ENCODE measurements at regions not wholly inside any gene's neighbourhood (a gene's known extent, or its start where the extent isn't known, plus 50 kb on each side); places are given as distances from the start of the nearest gene placed in this dataset.

DNA sequence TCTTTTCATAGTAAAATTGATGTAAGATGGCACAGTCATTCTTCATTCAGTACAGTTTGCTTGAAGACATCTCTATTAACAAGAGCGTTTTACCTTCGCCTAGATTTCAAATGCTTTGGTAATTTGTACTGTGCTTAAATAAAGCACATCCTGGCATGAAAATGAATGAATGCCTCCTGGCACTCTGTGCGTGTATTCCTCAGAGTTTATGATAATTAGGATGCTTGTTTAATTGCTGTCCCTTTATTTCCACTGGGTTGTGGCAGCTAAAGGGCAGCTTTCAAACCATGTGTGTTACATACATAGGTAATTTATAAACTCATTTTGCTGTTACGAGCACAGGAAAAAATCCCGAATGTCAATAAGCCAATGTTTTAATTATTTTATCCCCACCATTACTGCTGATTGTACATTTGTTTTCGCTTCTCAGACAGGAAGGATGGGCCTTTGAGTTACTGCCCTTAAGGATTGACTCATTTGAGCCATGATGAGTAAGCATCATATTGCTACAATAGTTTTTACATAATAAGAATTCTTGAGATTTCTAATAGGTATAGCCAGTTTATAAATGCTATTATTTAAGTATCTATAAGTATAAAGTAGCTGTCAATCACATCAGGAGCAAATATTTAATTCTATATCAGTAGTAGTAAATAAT lies 516.5 kb downstream of the XIRP2 start:
- TF ChIP-seq, protein P1, sequence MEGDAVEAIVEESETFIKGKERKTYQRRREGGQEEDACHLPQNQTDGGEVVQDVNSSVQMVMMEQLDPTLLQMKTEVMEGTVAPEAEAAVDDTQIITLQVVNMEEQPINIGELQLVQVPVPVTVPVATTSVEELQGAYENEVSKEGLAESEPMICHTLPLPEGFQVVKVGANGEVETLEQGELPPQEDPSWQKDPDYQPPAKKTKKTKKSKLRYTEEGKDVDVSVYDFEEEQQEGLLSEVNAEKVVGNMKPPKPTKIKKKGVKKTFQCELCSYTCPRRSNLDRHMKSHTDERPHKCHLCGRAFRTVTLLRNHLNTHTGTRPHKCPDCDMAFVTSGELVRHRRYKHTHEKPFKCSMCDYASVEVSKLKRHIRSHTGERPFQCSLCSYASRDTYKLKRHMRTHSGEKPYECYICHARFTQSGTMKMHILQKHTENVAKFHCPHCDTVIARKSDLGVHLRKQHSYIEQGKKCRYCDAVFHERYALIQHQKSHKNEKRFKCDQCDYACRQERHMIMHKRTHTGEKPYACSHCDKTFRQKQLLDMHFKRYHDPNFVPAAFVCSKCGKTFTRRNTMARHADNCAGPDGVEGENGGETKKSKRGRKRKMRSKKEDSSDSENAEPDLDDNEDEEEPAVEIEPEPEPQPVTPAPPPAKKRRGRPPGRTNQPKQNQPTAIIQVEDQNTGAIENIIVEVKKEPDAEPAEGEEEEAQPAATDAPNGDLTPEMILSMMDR (IDR thresholded peaks at IDR 0.05), result no peak
- TF ChIP-seq POLR2A (IDR thresholded peaks at IDR 0.05), result no peak
